ENCODE measurements at regions not wholly inside any gene's neighbourhood (a gene's known extent, or its start where the extent isn't known, plus 50 kb on each side); places are given as distances from the start of the nearest gene placed in this dataset.

DNA sequence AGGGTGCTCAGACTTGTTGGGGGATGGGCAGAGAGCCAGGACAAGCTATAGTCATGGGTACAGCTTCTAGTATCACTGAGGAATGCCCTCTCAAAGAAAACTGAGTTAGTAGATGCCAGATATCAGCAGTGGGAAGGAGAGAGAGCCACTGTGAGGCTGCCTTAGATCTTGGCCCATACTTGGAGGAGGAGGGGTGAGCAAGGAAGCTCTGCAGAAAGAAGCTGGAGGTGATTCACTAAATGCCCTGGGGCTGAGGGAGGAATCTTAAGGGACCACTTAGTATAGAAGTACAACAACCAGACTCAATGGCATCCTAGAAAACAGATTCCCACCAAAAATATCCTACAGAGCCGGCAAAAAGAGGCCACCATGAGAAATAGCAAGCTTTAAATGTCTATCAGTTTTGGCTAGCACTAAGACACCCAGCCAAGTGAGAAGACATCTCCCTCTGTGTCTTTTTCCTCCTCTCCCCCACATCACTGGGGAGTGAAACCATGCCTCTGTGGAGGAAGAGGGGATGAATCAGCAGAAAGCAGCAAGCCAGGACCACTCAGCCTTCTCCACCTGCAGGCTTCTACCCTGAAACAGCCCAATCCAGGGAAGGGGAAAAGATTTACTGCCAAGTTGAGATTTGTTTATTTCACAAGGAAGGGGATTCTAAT lies 282.5 kb upstream of the STT3B start:
- DNase-seq (ENCODE audit: low spot score) = no peak

DNA sequence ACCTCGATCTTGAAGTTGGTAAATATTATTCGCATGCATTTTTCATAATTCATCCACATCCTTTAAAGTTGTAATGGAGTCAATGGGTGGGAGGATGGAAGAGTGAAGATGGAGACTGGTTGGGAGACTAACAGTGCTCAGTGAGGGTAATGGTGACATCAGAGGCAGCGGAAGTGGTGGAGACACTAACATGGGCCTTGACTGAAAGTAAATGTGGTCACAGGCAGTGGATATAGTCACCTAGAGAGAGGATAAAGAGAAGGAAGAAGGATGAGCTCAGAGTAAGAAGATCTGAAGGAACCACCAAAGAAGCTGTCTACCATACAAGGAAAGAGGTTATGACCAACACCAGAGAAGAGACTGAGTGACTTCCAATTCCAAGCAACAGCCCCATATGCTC lies 281.6 kb upstream of the STT3B start:
- DNase-seq (ENCODE audit: low spot score) = no peak

DNA sequence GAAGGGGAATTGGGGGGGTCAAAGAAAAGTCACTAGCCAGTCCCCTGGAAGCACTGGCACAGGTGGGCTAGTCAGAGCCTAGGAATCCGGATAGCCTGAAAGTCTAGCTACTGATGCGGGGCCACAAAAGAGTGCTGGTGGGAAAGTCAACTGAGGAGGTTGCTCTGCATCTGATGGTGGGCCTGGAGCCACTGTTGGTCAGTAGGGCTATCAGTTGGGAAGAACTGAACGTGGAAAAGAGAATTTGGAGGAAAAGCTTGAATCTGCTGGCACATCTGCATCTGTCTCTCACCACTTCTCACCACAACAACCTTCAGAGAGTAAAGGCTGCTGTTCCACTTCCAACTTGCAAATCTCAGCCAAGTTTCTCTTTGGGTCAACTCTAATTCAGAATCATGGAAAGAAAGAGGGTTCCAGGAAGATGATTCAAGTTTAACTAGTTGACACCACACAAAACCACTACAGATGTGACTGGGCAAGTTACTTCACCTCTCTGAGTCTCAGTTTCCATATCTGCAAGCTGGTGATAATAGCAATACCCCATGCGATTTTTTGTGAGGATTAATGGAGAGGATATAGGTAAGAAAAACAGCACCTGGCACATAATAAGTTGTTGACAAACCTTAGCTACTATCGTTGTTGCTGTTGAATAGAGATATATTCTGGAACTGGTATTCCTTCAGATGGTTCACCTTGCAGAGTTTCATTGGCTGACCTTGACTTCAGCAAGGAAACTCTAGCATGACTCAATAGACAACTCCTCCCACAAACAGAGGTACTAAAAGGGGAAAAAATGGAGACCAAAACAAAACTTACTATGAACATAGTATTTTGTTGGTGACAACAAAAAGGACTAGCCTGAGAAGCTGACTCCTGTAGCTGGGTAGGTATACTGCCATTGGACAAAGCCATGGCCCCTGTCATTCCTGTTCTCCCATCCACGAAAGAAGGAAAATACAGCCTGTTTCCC lies 280.2 kb upstream of the STT3B start:
- no peak for DNase-seq (ENCODE audit: low spot score)

DNA sequence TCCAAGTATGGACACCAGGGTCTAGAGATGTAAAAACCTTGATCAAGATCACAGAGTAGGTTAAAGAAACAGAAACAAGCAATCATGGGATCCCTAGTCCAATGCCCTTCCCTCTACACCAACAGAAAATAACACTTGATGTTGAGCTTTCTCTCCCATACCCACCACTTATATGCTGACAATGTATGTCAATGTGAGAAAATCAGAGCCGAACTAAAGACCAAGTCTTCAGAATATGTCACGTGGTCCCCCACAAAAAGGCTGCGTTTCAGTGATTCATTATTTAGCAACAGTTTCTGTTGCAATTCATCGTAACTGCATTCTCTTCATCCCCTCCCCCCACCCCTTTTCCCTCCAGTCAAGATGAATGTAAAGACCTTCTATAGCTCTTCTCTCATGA lies 278.9 kb upstream of the STT3B start:
- no peak for DNase-seq (ENCODE audit: low spot score)

DNA sequence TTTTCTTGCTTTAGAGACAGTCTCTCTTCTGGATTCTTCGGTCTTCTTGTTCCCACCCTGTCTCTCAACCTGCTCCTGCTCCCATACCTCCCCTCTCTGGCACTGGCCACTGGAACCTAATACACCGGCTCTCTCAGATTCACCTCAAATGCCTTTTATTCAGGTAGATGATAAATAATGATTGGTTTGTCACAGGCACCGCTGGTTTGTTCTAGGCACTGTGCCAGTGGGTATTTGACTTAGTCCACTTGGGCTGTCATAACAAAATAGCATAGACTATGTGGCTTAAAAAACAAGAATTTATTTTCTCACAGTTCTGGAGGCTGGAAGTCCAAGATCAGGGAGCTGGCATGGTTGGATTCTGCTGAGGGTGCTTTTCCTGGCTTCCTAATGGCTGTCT lies 278.2 kb upstream of the STT3B start:
- DNase-seq (ENCODE audit: low spot score) = no peak

DNA sequence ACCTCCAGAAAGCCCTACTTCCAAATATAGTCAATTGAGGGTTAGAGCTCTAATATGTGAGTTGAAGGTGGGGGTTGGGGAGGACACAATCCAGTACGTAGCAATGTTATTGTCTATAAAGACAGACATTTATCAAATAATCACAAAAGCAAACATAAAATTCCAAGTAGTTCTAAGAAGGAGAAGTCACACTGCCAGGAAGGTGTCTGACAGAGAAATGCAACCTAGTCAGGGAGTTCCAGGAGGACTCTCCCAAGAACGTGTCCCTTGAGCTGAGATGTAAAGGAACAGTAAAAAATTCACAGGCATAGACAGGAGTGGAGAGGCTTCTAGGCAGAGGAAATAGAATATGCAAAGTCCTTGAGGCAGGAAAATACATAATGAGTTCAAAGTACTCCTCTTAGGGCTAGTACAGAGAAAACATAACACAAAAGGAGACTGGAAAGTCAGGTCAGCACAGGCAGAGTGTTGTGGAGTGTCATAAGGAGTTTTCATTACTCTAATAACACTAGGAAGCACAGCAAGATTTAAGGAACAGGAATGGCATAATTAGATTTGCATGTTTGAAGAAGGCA lies 277.6 kb upstream of the STT3B start:
- DNase-seq (ENCODE audit: low spot score) = no peak

DNA sequence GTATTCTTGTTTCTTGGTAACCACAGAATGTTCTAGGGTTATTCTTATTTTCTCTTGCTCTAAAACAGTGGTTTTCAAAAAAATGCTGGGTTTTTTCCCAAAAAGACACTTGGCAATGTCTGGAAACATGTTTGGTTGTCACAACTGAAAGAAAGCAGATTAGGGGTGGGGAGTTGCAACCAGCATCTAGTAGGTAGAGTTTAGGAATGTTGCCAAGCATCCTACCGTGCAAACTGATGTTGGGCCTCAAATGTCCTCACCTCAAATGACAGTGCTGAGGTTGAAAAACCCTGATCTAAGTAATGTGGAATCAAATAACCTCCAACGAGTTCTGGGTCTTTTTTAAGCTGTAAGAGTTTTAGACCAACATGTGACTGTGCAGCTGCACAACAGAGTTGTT lies 270.5 kb upstream of the STT3B start:
- DNase-seq (ENCODE audit: low spot score) = no peak

DNA sequence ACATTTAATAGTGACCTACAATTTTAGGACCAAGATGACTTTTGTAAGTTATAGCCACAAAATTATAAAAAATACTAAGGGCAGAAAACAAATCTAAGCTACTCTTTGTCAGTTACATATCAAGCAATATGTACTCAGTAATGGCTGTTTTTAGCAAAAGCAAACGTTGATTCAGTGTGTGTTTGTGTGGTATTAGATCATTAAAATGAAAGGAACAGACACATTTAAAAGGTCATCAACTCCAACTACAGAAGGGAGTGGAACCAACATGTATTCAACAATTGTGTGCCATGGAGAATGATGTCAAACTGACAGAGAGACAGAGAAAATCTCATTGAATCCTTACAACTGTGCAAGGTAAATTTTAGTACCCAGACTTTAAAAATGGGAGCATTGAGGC lies 268.8 kb upstream of the STT3B start:
- DNase-seq (ENCODE audit: low spot score) = no peak

DNA sequence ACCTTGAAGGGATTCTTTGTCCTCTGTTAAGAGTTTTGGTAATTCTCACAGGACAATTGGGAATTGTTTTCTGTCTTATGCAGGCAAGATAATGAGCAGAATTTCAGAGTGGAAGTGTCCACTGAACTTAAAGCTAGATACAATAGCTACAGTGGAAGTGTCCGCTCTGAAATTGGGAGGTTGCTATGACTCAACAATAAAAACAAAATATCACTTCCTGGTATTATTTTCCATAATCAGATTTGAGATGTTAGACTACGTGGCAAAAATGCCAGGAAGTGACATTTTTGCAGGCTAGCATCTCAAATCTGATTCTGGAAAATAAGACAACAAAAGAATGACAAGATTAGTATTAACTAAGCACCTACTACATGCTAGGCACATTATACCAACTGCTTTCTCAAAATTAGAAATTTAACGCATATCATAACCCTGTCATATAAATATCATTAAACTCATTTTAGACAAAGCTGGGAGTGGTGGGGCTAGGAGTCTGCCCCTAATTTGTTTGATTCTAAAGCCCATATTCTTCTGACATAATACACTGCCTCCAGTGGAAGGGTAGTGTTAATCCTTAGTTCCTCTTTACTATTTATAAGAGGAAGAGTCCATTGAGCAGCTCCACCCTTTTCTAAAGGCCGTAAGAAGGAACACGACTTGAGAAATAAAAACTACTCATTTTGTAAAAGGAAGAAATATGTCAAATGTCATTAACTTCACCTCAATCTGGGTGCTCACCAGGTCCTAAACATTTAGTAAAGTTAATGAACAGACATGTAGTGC lies 266.9 kb upstream of the STT3B start:
- no peak for DNase-seq (ENCODE audit: low spot score)

DNA sequence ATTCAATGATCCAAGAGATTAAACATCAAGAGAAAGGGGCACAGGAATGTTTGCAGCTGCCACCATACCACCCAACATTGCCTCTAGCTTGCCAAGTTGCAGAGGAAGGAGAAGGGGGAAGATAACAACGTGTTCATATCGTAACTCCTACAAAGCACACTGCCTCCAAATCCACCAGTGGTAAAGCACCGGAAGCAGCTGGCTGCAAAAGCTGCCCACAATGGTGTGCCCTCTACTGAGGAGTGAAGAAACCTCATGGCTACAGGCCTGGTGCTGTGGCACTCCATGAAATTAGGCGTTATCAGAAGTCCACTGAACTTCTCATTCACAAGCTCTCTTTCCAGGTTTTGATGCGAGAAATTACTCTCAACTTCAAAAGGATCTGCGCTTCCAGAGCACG lies 263.9 kb upstream of the STT3B start:
- no peak for DNase-seq (ENCODE audit: low spot score)

DNA sequence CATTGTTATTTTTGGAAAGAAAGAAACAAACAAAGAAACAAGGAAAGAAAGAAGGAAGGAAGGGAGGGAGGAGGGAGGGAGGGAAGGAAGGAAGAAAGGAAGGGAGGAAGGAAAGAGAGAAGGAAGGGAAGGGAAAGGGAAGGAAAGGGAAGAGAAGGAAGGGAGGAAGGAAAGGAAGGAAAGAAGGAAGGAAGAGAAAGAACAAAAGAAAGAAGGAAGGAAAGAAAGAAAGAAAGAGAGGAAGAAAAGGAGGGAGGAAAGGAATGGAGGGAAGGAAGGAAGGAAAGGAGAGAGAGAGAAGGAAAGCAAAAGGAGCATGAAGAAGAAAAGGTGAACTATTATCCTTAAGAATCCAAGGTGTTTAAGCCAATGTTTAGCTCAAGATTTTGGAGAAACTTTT lies 262.7 kb upstream of the STT3B start:
- no peak for DNase-seq (ENCODE audit: low spot score)

DNA sequence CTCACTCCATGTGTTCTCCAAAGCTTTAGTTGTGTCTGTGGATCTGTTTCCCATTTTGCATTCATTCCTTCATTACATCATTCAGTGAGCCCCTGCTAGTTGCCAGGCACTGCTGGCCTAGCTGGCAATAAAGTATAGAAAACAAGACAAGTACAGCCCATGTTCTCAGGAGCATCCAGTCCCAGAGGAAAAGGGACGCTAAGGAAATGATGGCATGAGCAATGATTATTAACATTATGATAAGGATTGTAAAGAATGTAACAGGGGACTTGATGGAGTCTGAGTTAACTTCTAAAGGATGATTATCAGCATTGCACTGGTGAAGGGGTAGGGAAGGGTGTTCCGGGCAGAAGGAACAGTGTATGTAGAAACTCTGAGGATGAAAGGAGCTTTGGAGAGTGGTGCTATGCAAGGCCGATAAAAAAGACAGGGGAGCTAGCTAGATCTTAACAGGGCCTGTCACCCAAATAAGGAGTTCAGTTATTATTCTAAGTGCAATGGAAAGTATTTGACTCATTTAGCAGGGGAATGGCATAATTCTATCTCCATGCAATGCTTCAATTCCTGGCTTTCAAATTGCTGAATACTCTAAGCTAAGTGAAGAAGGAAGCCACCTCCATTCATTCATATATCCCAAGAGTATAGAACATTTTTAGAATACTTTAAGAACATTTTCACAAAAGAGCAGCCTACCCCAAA lies 258.2 kb upstream of the STT3B start:
- no peak for DNase-seq (ENCODE audit: low spot score)

DNA sequence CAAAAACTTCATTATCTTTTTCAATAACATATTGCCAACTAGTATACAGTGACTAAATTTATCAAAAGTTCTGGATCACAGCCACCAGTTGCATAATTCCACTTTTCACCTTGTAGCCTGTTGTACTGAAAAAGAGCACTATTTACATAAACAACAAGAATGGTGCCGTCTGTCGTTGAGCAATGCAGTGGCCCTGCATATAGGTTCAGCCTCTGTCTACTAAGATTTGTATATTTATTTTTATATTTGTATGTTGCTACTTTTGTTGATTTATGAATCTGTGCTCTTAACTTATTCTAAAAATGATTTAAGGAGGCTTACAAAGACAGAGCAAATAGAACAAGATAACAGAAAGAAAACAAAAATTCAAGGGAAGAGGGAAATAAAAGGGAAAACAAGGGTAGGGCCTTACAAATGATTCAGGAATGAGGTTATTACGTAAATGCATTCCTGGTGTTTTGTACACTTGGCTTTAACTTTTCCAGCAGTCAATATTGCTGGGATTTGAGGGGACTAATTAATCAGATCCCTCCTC lies 257.6 kb upstream of the STT3B start:
- no peak for DNase-seq (ENCODE audit: low spot score)

DNA sequence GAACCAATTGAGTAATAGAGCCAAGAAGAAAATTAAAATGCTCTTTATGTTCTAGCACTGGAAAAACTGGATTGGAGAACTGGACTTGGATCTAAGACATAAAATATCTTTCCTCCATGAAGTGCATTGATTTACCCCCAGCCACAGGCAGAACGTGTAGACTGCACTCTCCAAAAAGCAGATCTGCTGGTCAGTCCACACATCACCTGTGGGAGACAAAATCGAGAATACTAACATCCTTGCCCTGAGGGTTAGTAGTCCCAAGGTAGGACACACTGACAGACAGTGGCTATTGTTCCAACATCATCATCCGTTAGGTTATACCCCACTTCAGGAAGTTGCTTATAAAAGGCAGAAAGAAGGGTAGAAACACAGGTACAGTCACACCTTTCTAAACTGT lies 257.1 kb upstream of the STT3B start:
- no peak for DNase-seq (ENCODE audit: low spot score)

DNA sequence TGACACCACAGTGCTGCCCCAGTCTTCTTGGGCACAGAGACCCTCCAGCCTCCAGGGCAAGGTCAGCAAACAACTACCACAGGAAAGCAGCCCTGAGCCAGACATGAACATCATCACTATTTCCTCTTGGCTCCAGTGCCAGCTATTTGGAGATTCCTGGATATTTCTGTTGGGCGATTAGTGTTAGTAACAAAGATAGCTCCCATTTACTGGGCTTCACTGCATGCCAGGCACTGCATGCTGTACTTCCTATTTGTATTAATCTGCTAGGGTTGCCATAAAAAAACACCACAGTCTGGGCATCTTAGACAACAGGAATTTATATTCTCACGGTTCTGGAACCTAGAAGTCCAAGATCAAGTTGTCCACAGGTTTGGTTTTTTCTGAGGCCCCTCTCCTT lies 255.1 kb upstream of the STT3B start:
- DNase-seq (ENCODE audit: low spot score) = no peak

DNA sequence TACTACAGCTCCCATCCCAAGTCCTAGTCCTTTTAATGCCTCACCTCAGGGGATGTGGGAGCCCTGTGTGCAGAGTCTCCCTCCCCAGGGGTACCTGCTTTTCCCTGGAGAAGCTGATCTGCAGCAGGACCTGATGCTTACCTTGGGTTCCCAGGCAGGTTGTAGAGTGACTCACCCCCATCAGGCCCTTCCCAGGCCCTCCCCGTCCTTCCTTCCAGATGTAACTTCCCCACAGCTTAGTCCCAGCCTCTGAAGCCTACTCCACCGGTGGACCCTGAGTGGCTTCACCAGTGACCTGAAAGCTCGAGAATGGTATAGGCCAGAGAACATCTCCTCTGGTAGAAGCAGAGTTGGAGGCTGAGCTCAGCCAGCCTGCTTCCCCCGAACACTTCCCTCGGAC lies 254.2 kb upstream of the STT3B start:
- DNase-seq (ENCODE audit: low spot score) = no peak

DNA sequence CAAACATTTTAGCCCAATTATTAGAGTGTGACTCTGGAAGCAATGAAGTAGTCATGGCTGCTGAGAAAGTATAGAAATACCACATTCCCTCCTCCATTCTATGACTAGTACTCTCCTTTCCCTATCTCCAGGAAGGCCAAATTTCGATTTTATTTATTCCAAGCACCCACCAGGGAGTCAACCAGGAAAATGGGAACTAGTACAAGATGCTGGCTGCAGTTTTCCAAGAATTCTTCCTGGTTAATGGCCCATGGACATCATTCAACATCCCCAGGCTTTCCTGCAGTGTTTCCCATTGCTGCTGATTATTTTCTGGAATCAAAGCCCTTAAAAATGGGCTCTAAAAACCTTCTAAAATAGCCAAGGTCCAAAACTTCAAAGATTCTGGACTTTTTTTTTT lies 247.9 kb upstream of the STT3B start:
- DNase-seq (ENCODE audit: low spot score) = no peak

DNA sequence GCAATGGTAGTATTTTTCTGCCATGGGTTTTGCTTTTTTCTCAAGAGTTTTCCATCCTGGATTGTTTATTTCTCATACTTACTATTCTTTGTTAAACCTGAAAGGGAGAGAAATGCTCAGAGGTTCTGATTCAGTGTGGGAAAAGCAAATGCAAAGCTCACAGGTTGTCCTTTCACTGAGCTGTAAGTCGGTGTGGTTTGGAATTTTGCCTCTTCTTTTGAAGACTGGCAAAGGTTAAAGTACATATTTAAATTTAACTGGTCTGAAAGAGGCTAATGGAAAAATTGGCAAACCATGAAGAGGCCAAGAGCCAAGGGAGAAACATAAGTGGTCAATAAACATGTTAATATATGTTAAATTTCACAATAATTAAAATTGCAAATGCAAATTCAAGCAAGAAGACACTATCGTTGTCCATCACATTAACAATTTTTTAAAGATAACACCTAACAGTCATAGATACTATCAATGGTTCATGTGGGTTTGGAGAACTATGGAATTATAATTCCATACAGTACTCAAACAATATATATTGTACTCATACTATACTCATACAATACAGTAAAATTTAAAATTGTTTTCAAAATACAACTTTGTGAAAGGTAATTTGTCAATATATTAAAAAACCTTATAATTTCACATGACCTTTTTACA lies 246.8 kb upstream of the STT3B start:
- DNase-seq (ENCODE audit: low spot score) = no peak

DNA sequence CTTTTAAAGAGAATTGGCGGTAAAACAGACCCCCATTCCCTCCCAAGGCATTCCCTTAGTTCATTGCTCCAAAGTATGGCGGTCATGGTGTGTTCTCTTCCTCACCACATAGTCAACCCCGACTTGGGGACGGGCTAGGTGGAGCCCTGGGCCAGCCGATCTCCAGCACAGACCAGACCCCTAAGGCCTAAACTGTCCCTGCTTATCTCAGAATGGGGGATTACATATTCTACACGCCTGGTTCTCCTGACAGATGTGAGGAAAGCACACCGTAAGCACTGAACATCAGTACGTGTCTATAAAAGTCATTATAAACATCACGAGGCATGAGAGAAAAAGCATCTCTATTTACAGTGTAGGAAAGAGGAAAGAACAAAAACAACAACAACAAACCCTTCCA lies 244.5 kb upstream of the STT3B start:
- no peak for DNase-seq (ENCODE audit: low spot score)

DNA sequence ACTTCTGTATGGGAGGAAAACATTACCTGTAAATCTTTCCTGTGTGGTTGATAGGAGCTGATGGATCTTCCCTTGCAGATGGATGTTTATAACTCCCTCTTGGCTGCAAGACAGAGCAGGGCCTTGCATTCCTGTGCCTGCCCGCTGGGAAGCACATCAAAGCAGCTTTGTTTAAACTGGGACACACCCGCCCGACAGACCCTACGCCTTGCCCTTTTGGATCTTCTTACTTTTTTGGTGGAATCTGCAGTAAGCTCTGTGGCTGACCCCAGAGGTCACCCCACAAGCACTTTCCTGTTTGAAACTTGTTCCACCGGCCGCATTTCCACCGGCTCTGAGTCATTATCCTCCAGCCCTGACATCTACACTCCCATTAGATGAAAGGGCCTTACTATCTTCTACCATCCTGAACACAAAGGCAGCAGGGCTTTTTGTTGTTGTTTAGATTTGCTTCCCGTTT lies 244.1 kb upstream of the STT3B start:
- no peak for DNase-seq (ENCODE audit: low spot score)

DNA sequence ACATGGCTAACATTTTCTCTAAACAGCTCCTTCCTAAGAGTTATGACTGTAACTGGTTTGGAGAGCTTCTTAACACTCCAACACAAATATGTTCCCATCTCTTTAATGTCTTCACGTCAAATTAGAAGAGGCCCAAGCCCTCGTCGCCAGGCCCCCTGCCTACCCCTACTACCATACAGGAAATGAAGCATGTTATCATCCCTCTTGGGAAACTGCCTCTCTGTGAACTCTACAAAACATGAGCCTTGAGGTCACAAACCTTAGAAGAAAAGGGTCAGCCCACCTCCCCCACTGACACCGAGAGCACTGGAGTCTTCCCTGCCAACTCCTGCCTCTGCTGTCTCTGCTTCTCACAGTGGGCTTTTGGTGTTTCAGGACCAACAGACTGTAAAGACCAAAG lies 243.1 kb upstream of the STT3B start:
- no peak for DNase-seq (ENCODE audit: low spot score)

Measured in left forelimb (tissue), 1 donor.